ENCODE measurements at regions not wholly inside any gene's neighbourhood (a gene's known extent, or its start where the extent isn't known, plus 50 kb on each side); places are given as distances from the start of the nearest gene placed in this dataset.

- TF ChIP-seq CTCF (IDR thresholded peaks at IDR 0.05) (no peak), POLR2A (IDR thresholded peaks at IDR 0.05) (no peak), POLR2AphosphoS5 (IDR thresholded peaks at IDR 0.05) (no peak)
Observed at GRCh38 chr4:31039382-31039781, 319.2 kb downstream of the PCDH7 start.

All from stomach (tissue), 4 donors.